Medulla oblongata (tissue), 1 donor: ENCODE measurements at regions not wholly inside any gene's neighbourhood (a gene's known extent, or its start where the extent isn't known, plus 50 kb on each side); places are given as distances from the start of the nearest gene placed in this dataset.

Source experiments
- DNase-seq: peaks from one replicate; pipeline ENCODE4 v3.0.0-alpha.2; 2015; ENCODE audit errors: extremely low spot score

DNA sequence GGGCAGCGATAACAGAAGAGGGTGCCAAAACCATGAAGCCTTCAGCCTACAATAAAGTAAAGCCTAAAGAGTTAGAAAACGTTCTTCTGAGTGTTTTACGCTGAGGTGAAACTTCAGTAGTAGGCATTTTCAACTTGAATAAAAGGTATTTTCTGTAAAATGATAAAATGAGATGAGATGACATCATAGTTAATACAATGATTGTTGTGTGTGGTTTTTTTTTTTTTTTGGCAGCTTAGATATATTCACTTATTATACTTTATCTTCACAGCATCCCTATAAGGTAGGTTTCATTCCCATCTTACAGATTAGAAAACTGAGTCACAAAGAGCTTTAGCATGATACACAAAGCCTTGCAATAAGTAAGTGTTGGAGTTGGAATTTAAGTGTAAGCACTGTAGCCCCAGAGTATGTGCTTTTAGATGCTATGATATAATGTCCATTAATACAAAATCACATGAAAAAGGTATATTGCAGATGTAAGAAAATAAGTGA is 291.9 kb upstream of the GRM7 start:
- no peak for DNase-seq

DNA sequence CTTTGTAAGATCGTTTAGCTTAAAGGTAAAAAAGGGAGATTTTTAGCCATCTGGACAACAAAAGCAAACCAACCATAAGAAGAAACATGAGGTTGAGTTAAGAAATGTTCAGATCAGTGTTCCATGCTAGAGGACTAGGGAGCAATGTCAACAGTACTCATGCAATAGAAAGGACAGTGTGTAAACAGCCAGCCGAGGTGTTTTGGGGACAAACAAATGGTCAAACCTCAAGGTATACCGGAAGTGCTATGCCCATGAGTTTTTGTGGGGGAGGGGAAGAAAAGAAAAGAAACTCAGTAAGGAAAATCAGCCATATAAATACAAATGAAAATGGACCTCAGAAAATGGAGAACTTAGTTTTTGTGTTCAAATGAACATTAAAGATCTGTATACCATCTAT is 289.5 kb upstream of the GRM7 start:
- no peak for DNase-seq

DNA sequence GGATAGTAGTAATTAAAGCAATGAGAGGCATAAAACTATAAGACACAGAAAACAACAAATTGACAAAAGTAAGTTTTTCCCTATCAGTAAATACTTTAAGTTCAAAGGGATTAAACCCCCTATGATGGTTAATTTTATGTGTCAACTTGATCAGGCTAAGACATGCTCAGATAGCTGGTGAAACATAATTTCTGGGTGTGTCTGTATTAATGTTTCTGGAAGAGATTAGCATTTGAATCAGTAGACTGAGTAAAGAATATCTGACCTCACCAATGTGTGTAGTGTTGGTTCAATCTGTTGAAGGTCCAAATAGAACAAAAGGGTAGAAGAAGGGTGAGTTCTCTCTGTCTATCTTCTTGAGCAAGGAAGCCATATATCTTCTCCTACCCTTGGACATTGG is 283.3 kb upstream of the GRM7 start:
- DNase-seq, result no peak

DNA sequence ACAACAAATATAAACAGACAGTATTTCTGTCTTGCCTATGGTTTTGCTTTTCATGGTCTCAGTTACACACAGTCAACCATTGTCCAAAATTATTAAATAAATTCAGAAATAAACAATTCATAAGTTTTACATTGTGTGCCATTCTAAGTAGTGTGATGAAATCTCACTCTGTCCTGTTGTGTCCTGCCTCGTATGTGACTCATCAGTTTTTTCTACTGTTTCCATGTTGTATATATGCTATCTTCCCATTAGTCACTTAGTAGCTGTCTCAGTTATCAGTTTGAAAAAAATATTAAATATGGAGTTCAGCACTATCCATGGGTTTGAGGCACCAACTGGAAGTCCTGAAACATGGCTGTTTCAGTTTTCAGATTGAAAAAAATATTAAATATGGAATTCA is 282.4 kb upstream of the GRM7 start:
- no peak for DNase-seq

DNA sequence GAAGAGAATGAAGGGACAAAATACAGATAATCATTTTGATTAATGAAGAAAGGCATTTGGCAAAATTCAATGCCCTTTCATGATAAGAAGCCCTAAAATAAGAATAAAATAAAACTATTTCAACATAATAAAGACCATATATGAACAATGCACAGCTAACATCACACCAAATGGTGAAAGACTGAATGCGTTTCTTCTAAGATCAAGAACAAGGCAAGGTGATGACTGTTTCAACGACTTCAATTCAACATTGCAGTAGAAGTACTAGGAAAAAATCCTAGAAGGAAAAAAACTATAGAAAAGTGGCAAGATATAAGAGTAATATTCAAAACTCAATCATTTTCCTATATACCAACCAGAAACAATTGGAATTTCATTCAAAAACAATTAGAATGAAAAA is 280.1 kb upstream of the GRM7 start:
- DNase-seq, result no peak

DNA sequence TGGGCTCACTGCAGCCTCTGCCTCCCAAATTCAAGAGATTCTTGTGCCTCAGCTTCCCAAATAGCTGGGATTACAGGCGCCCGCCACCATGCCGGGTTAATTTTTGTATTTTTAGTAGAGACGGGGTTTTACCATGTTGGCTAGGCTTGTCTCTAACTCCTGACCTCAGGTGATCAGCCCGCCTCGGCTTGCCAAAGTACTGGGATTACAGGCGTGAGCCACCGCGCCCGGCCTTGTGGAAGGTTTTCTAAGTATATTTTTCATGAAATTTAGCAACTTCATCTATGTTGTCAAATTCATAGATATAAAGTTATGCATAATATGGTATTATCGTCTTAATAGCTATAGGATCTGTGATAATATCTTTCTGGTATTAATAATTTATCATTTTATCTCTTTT is 275.6 kb upstream of the GRM7 start:
- no peak for DNase-seq

DNA sequence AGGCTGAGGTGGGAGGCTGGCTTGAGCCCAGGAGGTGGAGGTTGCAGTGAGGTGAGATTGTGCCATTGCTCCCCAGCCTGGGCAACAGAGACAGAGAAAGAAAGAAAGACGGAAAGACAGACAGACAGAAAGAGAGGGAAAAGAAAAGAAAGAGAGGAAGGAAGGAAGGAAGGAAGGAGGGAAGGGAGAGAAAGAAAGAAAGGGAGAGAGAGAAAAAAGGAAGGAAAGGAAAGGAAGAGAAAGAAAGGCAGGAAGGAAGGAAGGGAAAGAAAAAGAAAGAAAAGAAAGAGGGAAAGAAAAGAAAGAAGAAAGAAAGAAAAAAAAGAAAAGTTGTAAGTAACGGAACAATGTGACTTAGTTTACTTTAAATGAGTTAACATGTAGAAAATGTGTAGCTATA is 260.7 kb upstream of the GRM7 start:
- no peak for DNase-seq

DNA sequence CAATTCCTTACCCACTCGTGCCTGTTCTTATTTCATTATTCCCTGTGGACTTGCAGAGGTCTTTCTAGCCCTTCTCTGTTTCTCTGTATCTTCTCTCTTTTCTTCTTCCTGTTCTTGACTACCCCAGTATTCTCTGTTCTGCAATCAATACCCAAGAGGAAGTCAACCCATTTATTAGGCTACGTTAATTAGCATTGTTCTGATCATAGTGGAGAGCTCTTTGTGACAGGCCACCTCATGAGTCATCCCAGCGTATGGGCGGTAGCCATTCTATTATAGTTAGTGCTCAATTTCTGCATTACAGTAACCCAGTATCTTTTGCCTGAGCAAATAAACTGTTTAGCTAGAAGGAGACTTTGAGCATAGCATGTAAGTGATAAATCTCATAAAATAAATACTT is 259.5 kb upstream of the GRM7 start:
- no peak for DNase-seq

DNA sequence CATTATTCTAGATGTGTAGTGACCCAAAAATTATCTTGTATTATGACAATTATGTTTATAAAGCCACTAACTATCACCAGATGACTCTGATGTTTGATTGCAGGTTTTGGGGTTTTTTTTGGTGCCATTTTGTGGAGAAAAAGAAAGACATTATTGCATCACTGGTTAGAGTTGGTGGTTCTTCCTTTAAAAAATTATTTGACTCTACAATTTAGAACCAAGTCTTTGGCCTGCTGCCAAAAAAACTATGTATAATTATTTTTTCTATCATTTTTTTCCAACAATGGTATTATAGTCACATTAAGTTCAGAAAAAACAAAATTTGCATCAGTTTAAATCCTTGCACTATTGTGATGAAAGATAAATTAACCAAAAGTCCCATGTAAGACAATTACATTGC is 258.6 kb upstream of the GRM7 start:
- DNase-seq, result no peak

DNA sequence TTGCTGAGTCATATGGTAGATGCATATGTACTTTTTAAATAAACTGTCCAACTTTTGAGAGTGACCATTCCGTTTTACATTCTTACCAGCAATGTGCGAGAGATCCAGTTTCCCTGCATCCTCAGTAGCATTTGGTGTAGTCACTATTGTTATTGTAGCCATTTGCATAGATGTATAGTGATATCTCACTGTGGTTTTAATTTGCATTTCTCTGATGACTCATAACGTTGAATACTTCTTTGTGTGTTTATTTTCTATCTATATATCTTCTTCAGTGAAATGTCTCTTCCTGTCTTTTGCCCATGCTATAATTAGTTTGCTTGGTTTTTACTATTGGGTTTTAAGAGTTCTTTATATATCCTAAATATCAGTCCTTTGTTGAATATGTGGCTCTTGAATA is 255.7 kb upstream of the GRM7 start:
- DNase-seq, result no peak

DNA sequence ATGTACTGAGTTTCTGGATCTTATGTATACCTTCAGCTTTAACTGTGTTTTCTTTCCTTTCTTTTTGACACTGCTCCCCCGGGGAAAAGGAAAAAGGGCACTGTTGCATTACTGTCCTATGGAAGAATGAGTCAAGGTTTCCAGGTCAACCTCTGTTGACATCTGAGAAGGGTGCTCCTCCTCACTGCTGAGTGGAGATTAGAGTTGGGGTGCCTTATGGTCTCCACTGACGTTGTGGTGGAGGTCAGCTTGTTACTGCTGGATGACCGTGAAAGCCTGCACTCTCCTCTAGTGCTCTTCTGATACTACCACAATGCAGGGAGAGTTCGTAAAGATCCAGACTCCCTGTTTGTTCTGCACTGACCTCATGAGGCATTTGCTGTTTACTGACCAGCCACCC is 252.1 kb upstream of the GRM7 start:
- no peak for DNase-seq

DNA sequence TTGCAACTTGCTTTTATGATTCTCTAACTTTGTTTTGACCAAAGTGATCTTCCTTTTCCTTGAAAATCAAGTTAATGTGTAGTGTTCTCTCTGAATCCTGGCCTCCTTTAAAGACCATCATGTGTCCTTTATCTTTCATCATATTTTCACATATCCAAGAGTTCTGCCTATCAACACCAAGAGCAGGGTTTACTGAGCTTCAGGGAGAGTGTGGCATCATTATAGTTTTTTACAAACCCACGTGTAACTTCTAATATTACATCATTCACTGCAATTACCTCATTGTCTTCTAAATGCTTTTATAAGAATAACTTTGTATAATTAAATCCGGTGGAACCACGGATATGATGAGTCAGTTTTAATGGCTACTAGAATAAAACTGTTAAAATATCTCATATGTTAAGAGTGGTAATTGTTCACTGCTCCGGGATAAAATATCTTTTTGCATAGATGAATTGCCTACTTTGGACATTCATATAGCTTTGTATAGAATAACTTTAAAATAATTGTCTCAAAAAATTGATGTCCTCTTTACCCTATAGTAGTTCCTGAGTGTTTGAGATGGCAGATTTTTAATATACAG is 248.8 kb upstream of the GRM7 start:
- no peak for DNase-seq

DNA sequence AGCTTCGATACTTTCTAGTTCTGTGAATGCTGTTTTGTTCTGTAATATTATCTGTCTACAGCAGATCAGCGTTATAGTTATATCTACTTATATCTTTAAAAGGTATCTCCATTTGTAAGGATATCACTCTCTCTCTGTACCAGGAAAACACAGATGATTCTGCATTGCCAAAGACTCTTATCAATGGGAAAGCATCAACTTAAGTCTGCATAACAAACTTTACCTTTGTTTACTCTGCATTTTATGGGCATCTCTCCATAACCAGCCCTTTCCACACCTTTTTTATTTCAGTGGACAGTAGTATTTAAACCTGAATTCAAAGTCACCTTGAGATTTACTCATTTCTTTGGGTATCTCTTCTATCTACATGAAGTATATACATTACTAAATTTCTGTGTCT is 238.7 kb upstream of the GRM7 start:
- DNase-seq, result no peak

DNA sequence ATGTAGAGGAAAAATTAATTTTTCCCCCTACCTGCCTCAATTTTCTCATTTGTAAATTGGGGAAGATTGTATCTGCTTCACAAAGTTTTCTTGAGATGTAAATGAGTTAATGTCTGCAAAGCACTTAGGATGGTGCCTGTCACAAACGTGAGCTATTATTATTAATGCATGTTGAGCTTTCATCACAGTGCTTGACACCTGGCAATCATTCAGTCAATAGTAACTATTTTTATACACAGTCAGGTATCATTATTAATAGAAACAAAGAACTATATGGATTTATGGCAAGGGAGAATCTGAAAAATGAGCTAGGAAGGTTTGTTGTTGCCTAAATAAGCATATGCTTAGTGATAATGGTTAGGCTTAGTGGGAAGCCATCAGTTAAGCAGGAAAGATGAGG is 238.2 kb upstream of the GRM7 start:
- no peak for DNase-seq

DNA sequence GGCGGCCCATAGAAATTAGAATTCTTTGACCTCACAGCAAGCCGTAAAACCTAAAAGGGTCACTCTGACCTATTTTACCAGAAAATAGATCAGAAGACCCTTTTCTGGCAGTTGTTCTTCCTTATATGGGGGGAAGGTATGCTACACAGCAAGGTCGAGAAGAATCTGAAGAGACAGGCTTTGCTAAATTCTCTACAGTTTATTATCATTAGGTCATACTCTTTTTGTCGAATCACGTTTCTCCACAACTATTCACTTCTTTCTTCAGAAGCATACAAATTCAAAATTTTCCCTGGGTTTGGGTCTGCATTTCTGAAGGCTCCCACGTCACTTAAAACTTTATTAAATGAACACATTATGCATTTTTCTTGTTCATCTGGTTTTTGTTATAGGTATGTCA is 229.5 kb upstream of the GRM7 start:
- no peak for DNase-seq

DNA sequence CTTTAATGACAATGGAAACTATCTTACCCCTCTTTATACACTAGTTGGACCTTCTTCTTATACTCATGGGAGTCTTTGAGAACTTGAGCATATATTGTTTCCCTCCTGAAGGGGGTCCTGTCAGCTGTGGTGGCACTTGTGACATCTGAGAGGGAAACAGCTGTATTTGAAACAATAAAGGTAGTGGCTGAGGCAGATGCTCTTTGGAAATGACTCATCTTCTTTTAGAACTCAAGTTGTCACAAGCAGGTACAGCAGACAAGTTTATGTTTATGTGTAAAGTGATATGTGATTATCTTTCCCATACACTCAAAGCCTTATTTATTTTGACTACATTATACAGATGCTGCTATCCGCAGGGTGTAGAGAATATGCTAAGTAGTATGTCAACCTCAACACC is 220.0 kb upstream of the GRM7 start:
- no peak for DNase-seq

DNA sequence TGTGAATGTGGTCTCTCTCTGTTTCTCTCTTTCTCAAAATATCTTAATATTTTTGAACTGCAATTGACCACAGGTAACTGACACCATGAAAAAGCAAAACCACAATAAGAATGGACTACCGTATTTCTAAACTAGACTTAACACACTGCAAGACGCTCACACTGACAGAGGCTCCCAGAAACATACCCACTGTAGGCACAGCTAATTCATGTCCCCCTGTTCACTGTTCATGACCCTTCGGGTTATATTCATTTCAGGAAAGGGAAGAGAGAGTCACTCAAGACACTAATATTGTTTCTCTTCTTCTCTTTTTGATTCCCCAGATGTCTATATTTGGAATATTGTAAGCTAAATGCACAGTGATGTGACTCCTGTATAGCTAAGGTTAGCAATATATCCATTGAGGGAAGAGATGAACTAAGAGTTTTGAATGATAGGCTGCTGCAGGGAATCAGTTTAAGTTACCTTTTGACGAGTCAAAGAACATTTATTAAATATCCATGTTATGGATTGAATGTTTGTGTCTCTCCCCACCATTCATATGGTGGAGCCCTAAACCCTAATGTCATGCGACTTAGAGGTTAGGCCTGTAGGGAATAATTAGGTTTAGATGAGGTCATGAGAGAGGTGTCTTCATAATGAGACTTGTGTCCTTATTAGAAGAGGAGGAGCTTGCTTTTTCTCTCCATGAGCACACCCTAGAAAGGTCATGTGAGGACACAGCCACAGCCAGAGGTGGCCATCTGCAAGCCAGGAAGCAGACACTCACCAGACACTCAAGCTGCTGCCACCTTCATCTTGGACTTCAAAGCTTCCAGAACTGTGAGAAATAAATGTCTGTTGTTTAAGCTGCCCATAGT is 216.6 kb upstream of the GRM7 start:
- DNase-seq, result no peak

DNA sequence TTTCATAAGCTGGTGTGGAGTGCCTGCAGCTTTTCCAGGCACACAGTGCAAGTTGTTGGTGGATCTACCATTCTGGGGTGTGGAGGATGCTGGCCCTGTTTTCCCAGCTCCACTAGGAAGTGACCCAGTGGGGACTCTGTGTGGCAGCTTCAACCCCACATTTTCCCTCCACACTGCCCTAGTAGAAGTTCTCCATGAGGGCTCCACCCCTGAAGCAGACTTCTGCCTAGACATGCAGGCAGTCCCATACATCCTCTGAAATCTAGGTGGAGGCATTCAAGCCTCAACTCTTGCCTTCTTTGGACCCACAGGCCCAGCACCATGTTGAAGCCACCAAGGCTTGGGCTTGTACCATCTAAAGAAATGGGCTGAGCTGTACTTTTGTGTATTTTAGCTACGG is 206.2 kb upstream of the GRM7 start:
- DNase-seq, result no peak

DNA sequence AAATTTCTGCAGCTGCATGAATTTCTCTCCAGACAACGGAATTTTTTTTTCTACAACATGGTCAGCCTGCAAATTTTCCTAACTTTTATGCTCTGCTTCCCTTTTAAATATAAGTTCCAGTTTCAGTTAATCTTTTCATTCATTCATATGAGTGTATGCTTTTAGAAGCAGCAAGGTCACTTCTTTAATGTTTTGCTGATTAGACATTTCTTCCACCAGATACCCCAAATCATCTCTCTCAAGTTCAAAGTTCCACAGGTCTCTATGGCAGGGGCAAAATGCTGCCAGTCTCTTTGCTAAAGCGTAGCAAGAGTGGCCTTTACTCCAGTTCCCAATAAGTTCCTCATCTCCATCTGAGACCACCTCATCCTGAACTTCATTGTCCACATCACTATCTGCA is 205.6 kb upstream of the GRM7 start:
- DNase-seq, result no peak

DNA sequence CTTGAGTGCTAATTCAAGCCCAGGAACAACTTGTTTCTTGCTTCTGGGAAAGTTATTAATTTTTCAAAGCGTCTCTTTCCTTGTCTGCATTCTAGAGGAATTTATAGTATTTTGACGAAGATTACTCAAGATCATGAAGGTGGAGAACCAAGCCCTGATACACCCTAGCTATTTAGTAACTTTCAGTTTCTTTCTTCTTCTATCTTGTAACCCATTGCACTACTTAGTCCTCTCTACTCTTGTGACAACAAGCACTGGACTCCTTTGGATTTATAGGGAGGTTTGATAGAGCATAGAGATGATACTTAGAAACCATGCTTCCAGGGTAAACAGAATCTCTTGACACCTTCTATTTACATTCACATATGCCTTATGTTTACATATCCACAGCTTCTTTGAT is 203.3 kb upstream of the GRM7 start:
- DNase-seq, result no peak

DNA sequence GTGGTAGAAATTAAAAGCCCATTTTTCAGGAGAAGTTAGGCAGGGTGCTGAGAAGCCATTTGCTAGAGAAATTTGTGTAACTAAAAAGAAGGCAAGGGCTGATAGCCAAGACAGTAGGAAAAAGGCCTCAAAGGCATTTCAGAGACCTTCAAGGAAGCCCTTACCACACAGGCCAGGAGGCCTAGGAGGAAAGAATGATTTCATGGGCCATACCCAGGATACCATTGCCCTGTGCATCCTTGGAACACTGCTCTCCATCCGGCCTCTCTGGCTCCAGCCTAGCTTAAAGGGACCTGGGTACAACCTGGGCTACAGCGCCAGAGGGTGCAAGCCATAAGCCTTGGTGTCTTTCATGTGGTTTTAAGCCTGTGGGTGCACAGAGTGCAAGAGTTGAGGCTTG is 193.6 kb upstream of the GRM7 start:
- no peak for DNase-seq

DNA sequence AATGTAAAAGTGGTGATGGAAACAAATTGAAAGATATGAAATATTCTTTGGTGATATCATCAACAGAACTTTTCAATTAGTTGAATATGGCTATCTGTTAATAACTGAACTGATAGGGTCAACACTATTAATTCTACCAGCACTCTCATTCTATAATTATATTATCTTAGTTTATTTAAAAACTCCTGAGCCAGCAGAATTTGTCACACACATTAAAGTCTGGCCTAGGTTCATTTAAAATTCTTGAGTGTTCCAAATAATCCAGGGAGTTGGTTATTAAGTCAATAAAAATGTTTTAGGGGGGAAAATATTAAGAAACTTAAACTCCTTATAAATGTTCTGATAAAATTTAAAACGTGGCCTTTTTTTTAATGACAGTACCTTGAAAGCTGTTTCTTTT is 189.6 kb upstream of the GRM7 start:
- DNase-seq, result no peak

DNA sequence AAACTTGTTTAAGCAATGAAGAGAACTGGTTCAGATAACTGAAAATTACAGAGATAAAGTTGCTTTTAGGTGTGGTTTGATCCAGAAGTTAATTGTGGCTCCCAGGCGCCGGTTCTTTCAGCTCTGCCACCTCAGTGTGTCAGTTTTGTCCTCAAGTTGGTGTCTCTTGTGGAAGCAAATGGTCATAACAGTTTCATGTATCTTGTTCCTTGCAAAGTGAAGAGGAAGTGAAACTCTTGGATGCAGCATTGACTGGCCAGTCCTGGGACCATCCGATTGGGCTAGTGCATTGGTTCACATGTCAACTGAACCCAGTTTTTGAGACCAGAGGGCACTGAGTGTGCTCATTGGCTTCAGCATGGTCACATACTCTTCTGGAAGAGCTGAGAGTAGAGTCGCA is 181.4 kb upstream of the GRM7 start:
- DNase-seq, result no peak
